Activated CD4-positive, CD25-positive, alpha-beta regulatory T cell treated with anti-CD3 and anti-CD28 coated beads, Interleukin-2, amount 50 U/mL, for 72 hours (primary cell): ENCODE measurements at regions not wholly inside any gene's neighbourhood (a gene's known extent, or its start where the extent isn't known, plus 50 kb on each side); places are given as distances from the start of the nearest gene placed in this dataset.

Experiments used
- DNase-seq: peaks from one replicate; pipeline ENCODE4 v3.0.0; 2021

GRCh38 chr10:21167288-21168010 is 270.3 kb upstream of the NEBL start:
- DNase-seq = no peak

DNA sequence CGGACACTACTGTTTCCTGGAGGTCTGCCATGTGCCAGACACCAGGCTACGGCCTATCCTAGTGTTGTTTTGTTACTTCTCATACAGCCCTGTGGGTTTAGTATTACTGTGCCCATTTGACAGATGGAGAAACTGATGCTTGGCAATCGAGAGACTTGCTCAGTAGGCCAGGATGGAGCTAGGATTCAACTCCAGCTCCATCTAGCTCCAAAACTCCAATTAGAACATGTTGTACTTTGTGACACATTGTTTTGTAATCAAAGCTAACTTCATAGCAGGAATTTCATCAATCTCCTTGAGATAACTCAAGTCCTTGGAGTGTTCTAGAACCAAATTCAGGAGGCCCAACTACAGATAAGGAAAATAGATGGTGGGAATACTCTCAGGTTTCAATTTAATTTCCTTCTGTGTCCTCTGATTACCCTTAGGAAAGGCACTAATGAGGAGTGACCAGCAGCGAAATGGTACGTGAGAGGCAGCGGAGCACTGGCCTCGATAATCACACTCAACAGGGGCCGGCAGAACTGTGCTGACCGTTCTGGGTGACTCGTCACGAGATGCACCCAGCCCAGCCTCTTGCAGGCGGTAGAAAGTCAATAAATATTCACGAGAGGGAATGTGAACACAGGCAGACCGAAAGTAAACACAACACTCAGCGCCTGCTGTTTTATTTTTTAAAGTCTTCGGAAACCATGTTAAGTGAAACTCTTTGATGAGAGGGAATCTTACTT is 269.6 kb upstream of the NEBL start:
- no peak for DNase-seq

DNA sequence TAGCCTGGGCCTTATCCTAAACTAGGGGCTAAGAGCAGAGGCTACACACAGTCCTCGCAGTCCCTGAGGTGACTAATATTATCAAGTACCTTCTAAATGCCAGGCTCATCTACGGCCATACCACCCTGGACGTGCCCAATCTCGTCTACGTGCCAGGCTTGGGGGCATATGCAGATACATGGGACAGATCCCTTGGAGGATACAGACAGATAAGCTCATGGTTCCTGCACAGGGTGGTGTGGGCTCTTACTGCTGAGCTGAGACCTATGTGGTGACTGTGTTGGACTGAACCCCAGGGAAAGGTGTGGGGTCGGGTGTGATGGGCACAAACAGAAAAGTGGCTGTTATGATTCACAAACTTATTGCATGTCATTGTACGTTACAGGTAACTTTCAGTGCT is 268.4 kb upstream of the NEBL start:
- DNase-seq = no peak

DNA sequence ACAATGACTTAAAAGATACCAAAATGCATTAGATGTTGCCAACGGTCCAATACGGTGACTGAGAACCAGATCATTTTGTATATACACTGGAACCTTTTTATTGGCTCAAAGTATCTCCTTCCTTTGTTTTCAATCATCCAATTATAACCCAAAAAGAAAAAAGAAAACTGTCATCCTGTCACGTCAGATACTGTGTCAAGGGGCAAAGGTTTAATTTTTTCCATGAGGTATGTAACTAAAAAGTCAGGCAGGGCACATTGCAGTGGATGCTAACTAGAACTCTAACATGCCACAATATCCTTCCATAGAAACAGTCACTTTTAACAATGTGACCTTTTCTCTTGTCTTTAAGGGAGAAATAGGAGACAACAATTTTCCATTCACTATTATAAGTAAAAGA is 267.6 kb upstream of the NEBL start:
- DNase-seq = no peak

DNA sequence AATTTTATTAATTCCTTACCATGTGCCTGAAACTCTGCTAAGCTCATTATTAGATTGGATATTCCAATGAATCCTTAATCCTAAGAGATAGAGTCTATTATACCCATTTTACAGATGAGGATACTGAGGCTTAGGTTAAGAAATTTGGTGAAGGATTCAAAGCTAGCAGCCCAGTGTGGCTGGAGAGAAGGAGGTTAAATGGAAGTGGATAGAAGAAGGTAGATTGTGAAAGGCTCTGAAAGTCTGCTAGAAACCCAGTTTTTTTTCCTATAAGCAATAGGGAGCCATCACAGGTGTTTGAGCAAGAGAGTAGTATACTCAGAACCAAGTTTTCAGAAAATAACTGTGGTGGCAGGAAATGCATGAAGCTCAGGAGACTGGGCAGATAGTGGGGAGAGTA is 265.8 kb upstream of the NEBL start:
- DNase-seq = no peak

DNA sequence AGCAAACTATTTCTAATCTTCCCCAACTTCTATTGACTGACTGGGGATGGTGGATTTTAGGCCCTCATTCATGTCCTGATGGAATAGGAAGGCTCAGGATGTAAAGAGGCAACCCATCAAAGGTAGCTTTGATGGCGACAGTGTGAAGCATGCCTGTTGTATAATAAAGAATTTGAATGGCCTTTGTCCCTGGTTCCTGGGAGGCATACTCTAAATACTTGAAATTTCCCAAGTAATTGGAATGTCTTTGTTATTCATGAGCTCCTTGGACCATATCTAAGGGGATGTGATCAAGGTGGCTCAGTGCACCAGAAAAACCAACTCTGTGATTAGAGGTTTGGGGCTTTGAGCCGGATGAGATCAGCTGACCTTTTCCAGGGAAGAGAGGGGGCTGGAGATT is 264.5 kb upstream of the NEBL start:
- DNase-seq = no peak

GRCh38 chr10:21161090-21161625 is 264.0 kb upstream of the NEBL start:
- no peak for DNase-seq

DNA sequence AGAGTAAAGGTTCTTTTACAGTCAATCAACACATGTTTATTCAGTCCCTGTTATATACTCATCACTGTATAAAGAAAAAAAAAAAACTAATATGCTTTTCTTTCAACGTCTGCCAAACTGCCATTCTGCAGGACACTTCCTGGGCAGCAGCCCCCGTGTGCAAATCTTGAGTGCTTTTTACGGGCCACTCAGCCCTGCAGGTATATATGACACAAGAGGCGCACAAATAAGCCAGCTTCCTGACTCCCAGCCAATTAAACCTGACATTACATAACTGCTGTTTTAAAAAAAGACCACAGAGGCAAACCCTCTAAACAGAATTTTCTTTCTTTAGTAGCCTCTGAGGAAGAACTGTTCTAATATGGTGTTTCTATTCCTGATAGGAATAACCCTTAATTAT is 263.0 kb upstream of the NEBL start:
- DNase-seq = no peak

DNA sequence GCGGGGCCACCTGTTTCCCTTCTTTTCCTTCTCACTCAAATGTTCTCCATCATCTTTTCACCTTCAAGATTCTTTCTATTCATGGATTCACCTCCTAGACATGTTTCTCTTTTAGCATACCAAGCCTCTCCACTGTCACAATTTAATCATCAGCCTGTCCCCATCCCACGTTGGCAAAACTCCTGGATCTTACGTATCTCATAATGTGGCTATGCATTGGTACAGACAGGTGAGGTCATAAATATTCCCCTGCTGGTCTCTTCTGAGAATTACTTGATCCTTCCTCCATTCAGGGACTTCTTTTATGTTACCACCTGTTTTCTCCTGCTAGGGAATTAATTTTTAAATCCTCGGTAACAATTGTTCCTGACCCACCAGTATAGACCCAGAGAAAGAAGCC is 262.6 kb upstream of the NEBL start:
- no peak for DNase-seq

DNA sequence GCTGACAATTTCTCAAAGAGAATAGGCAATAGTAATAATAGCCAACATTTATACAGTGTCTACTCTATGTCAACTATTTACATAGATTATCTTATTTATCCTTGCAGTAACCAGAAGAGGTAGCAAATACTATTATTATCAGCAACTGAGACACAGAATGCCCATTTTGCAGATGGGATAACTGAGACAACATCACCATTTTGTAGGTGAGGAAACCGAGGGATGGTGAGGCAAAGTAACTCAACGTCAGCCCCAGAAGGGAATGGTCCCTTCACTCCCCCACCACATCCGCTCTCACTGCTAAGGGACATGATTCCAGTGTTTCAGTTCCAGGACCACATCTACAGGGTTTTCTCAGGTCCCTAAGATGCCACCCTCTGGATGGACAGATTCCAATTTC is 261.2 kb upstream of the NEBL start:
- DNase-seq = no peak

- no peak for DNase-seq
Measured at GRCh38 chr10:21157664-21158063, 260.6 kb upstream of the NEBL start.

- no peak for DNase-seq
Measured at GRCh38 chr10:21150166-21150565, 253.1 kb upstream of the NEBL start.

DNA sequence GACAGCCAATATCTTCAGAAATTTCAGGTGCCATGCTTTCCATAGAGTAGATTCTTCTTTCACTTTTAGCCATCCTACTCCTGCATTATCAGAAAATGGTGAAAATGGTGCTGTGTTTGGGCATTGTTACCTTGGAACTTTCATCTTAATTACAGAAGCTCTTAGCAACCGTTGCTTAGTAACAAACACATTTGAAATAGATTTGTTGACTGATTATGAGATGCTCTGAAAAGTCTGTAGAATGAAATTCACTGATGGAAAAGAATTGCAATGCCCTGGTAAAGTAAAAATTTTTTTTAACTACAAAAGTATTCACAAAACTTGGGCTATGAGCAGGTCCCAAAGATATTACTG is 249.3 kb upstream of the NEBL start:
- DNase-seq = no peak

DNA sequence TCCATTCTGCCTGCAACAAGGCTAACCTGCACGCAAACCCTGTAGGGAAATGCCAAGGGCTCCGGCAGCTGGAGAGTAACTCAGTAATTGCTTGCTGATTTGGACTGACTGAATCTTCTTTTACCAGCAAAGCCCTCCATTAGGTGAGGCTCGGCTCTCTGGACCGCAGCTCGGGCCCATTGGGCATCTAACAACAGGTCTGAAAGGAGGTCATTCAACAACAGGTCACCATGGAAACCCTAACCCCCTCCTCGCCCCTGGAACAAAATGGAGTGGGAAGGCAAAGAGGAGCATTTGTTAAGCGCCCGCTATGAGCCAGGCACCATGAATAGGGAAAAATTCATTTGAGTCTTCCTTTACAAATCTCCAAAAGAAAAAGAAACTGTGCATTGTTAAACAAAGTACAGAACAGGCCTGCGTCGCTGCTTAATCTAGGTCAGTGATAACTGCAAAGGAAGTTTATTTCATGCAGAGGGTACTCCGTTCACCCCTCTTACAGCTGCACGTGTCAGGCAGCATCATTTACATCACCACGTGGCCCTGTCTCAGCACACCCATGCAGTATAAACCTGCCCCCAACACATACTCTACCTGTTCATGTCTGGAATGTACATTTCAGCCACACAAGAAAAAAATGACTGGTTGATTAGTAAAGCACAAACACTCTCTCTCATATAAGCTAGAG is 248.8 kb upstream of the NEBL start:
- no peak for DNase-seq

DNA sequence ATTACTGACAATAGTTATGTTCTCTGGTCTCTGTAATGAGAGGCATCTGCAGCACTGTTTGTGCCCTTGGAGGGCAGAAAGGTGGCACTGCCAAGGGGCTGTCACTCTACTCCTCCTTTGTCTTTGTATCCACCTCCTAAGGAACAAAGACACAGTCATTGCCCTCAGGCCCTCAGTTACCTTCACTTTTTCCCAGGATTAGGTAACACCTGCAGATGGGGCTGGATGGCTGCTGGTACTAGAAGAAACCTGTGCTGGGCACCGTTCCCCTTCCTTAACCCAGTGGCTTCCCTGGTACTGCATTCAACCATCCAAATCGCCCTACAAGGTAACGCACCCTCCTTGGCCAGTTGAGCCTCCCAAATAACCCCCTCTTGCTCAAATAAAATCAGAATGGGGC is 246.9 kb upstream of the NEBL start:
- DNase-seq = no peak

DNA sequence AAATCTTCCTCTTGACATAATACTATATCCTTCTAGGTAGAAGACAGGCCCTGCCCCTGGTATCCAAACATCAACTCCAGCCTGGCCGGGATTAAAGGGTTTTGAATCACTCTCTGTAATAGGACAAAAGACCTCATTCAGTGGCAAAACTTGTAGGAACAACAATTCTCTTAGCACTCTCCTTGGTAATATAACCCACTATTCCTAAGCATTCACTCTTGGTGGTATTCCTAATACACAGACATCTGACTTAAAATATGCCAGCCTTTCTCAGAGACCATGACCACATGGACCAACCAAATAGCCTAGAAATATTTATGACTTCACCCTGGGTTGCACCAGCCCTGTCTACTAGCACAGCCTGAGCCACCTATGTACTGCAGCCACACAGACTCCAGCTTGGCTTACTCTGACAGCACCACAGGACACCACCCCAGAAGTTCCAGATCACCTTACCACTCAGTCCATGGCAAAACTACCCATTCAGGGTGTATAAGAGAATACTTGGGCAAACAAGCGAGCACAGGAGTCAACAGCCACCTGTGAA is 244.9 kb upstream of the NEBL start:
- DNase-seq = no peak

GRCh38 chr10:21138769-21139340 is 241.7 kb upstream of the NEBL start:
- DNase-seq = no peak

- DNase-seq = no peak
Measured at GRCh38 chr10:21135023-21135931, 238.2 kb upstream of the NEBL start.

- no peak for DNase-seq
Measured at GRCh38 chr10:21134645-21135022, 237.5 kb upstream of the NEBL start.

GRCh38 chr10:21130683-21131442 is 233.8 kb upstream of the NEBL start:
- DNase-seq = no peak

GRCh38 chr10:21130108-21130507 is 233.0 kb upstream of the NEBL start:
- DNase-seq = no peak
